ENCODE measurements at regions not wholly inside any gene's neighbourhood (a gene's known extent, or its start where the extent isn't known, plus 50 kb on each side); places are given as distances from the start of the nearest gene placed in this dataset.

DNA sequence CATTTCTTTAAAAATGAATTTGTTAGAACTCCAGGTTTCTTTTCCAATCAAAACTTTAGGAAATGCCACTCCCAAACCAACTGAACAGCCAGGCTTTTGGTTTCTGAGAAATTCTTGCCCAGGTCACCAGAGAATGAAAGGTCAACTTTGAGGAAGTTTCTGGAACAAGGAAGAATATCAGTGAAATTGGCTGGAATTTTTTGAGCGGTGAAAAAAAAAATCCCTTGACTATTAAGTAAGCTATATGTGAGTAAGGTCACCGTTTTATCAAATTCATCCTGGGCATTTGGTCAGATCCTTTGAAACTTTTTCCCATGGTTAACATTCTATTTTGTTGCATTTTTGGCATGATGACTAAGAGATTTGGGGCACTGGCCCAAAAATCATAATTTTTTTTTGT, 469.3 kb downstream of the LTN1 start:
- TF ChIP-seq, protein P1, sequence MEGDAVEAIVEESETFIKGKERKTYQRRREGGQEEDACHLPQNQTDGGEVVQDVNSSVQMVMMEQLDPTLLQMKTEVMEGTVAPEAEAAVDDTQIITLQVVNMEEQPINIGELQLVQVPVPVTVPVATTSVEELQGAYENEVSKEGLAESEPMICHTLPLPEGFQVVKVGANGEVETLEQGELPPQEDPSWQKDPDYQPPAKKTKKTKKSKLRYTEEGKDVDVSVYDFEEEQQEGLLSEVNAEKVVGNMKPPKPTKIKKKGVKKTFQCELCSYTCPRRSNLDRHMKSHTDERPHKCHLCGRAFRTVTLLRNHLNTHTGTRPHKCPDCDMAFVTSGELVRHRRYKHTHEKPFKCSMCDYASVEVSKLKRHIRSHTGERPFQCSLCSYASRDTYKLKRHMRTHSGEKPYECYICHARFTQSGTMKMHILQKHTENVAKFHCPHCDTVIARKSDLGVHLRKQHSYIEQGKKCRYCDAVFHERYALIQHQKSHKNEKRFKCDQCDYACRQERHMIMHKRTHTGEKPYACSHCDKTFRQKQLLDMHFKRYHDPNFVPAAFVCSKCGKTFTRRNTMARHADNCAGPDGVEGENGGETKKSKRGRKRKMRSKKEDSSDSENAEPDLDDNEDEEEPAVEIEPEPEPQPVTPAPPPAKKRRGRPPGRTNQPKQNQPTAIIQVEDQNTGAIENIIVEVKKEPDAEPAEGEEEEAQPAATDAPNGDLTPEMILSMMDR (IDR thresholded peaks at IDR 0.05; ENCODE audit: low read depth, low read length, missing control alignments): no peak
- no peak for DNase-seq (ENCODE audit: low read depth)
- in situ Hi-C loops (cut with HindIII; ENCODE audit: low sequenced_read_pairs): no loop called here
- H3K4me3 ChIP-seq (ENCODE audit: low read depth, low read length): no peak overlapping the region

GRCh38 chr21:28522014-28522799, 470.5 kb downstream of the LTN1 start:
- in situ Hi-C loops (cut with HindIII; ENCODE audit: low sequenced_read_pairs): no loop called here
- H3K4me3 ChIP-seq (ENCODE audit: low read depth, low read length): no peak overlapping the region
- peak; percentile 24 for DNase-seq (ENCODE audit: low read depth)
- TF ChIP-seq, protein P1 (IDR thresholded peaks at IDR 0.05; ENCODE audit: low read depth, low read length, missing control alignments): peak; percentile 52

DNA sequence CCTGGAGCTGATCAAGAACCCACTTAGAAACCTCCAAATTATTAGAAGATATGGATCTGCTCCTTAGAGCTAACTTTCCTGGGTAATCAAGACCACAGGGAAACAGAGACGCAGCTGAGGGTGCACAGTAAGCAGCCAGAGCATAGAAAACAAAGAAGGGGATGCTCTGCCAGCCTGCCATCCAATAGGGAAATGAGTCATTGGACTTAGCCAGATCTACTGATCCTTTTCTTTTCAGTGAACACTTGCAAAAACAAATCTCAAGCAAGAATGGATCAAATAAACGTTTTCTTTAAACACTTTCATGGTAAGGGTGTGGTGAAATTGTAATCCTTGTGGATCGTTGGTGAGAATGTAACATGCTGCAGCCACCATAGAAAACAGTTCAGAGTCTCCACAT, 474.0 kb downstream of the LTN1 start:
- in situ Hi-C loops (cut with HindIII; ENCODE audit: low sequenced_read_pairs): no loop called here
- H3K4me3 ChIP-seq (ENCODE audit: low read depth, low read length): no peak overlapping the region
- no peak for DNase-seq (ENCODE audit: low read depth)
- TF ChIP-seq, protein P1 (IDR thresholded peaks at IDR 0.05; ENCODE audit: low read depth, low read length, missing control alignments): no peak

- in situ Hi-C loops (cut with HindIII; ENCODE audit: low sequenced_read_pairs): no loop called here
- no peak for DNase-seq (ENCODE audit: low read depth)
These were observed 475.6 kb downstream of the LTN1 start for GRCh38 chr21:28516991-28517592.

GRCh38 chr21:28516021-28516420, 476.7 kb downstream of the LTN1 start:
- H3K4me3 ChIP-seq (ENCODE audit: low read depth, low read length): no peak overlapping the region
- in situ Hi-C loops (cut with HindIII; ENCODE audit: low sequenced_read_pairs): no loop called here
- TF ChIP-seq, protein P1 (IDR thresholded peaks at IDR 0.05; ENCODE audit: low read depth, low read length, missing control alignments): no peak
- no peak for DNase-seq (ENCODE audit: low read depth)

More at GRCh38 chr21:28516991-28517592, 475.6 kb downstream of the LTN1 start:
- H3K4me3 ChIP-seq (ENCODE audit: low read depth, low read length): no peak overlapping the region
- TF ChIP-seq, protein P1 (IDR thresholded peaks at IDR 0.05; ENCODE audit: low read depth, low read length, missing control alignments): peak; percentile 70

- TF ChIP-seq, protein P1 (IDR thresholded peaks at IDR 0.05; ENCODE audit: low read depth, low read length, missing control alignments): no peak
- in situ Hi-C loops (cut with HindIII; ENCODE audit: low sequenced_read_pairs): no loop called here
- DNase-seq (ENCODE audit: low read depth): no peak
- H3K4me3 ChIP-seq (ENCODE audit: low read depth, low read length): no peak overlapping the region
These were observed 479.2 kb downstream of the LTN1 start for GRCh38 chr21:28513428-28513827.

Measured in astrocyte of the cerebellum (primary cell).